Left lobe of liver (tissue), 2 donors: ENCODE measurements at regions not wholly inside any gene's neighbourhood (a gene's known extent, or its start where the extent isn't known, plus 50 kb on each side); places are given as distances from the start of the nearest gene placed in this dataset.
A peak's percentile ranks its signal among the peaks of the same experiment; 100 is the strongest.
"Not testable (repeated sequence)": the region's sequence is repeated elsewhere in the genome, so short reads cannot be mapped to it uniquely, and the experiment has no call there.

ENCODE experiments used
- ATAC-seq: fragments of 200-7000 bp; cut with Tn5 transposase; one replicate; pipeline ENCODE4 v1.9.1; 2020; ENCODE audit warnings: mild to moderate bottlenecking, moderate library complexity
- DNase-seq: peaks from one replicate; pipeline ENCODE4 v3.0.0-alpha.2; 2020; ENCODE audit warnings: low spot score
- donor health status: DM: no; HTN: no; CAD: no; lungs with moderate emphysema.
- donor health status: DM: no; HTN: yes; CAD: no.

GRCh38 chr9:22817181-22817580 is 370.6 kb downstream of the DMRTA1 start:
- no peak for DNase-seq
- ATAC-seq: no peak

- no peak for DNase-seq
- ATAC-seq: peak; percentile 34
Measured at GRCh38 chr9:22829236-22829635, 382.6 kb downstream of the DMRTA1 start.

GRCh38 chr9:22838266-22838665 is 391.6 kb downstream of the DMRTA1 start:
- DNase-seq (no peak), ATAC-seq (no peak)

GRCh38 chr9:22840641-22841040 is 394.0 kb downstream of the DMRTA1 start:
- ATAC-seq: no peak
- no peak for DNase-seq

GRCh38 chr9:22845243-22845642 is 398.6 kb downstream of the DMRTA1 start:
- not testable (repeated sequence) for DNase-seq, ATAC-seq

- DNase-seq (no peak), ATAC-seq (no peak)
Measured at GRCh38 chr9:22855980-22856379, 409.4 kb downstream of the DMRTA1 start.

GRCh38 chr9:22857316-22857715 is 410.7 kb downstream of the DMRTA1 start:
- DNase-seq (no peak), ATAC-seq (no peak)

GRCh38 chr9:22863106-22863505 is 416.5 kb downstream of the DMRTA1 start:
- ATAC-seq: no peak

GRCh38 chr9:22863736-22864135 is 417.1 kb downstream of the DMRTA1 start:
- DNase-seq (no peak), ATAC-seq (no peak)

More at GRCh38 chr9:22863106-22863505, 416.5 kb downstream of the DMRTA1 start:
- DNase-seq: no peak

- ATAC-seq: no peak
- no peak for DNase-seq
Measured at GRCh38 chr9:22893196-22893843, 446.7 kb downstream of the DMRTA1 start.

- ATAC-seq: no peak
- no peak for DNase-seq
Measured at GRCh38 chr9:22898591-22898990, 452.0 kb downstream of the DMRTA1 start.

GRCh38 chr9:22911632-22912031 is 465.0 kb downstream of the DMRTA1 start:
- ATAC-seq (no peak), DNase-seq (no peak)

GRCh38 chr9:22913026-22913425 is 466.4 kb downstream of the DMRTA1 start:
- ATAC-seq (no peak), DNase-seq (no peak)

GRCh38 chr9:22913518-22913917 is 466.9 kb downstream of the DMRTA1 start:
- ATAC-seq (no peak), DNase-seq (no peak)

- ATAC-seq: no peak
- DNase-seq: no peak
Measured at GRCh38 chr9:22916148-22916547, 469.5 kb downstream of the DMRTA1 start.

GRCh38 chr9:22919423-22919822 is 472.8 kb downstream of the DMRTA1 start:
- no peak for ATAC-seq
- no peak for DNase-seq

GRCh38 chr9:22921742-22922141 is 475.1 kb downstream of the DMRTA1 start:
- ATAC-seq (peak; percentile 76), DNase-seq (peak; percentile 49)

- DNase-seq: no peak
- ATAC-seq: no peak
Measured at GRCh38 chr9:22922222-22922621, 475.6 kb downstream of the DMRTA1 start.

GRCh38 chr9:22954550-22954949 is 507.9 kb downstream of the DMRTA1 start:
- ATAC-seq (no peak), DNase-seq (no peak)

GRCh38 chr9:22954964-22955363 is 508.3 kb downstream of the DMRTA1 start:
- no peak for DNase-seq
- peak; percentile 85 for ATAC-seq

- no peak for ATAC-seq
- DNase-seq: no peak
Measured at GRCh38 chr9:22969350-22969979, 522.8 kb downstream of the DMRTA1 start.

GRCh38 chr9:22970434-22970975 is 523.9 kb downstream of the DMRTA1 start:
- ATAC-seq (peak; percentile 66), DNase-seq (no peak)
